HEK293 (cell line): ENCODE measurements at regions not wholly inside any gene's neighbourhood (a gene's known extent, or its start where the extent isn't known, plus 50 kb on each side); places are given as distances from the start of the nearest gene placed in this dataset.

ENCODE experiments used
- CTCF ChIA-PET: fragments of 350-600 bp; formaldehyde crosslinking; extraction: SDS; loops from one replicate; lab custom pipeline; 2021; ENCODE audit warnings: antibody characterized with exemption; lab: Yijun Ruan, JAX
- POLR2A ChIA-PET: fragments of 300-600 bp; formaldehyde crosslinking; extraction: SDS; loops from one replicate; lab custom pipeline; 2020; ENCODE audit warnings: antibody characterized with exemption, inconsistent platforms; lab: Yijun Ruan, JAX
- H3K27ac ChIP-seq: fragments of 200-500 bp; sonication (Bioruptor generic); 2 replicates; pipeline ENCODE4 v1.5.1; 2014; ENCODE audit warnings: low read depth, low read length, control low read depth, inconsistent platforms; ENCODE audit errors: extremely low read depth
- H3K36me3 ChIP-seq, 2 experiments: fragments of 200-500 bp in 1 of 2; sonication (Bioruptor generic) in 1 of 2; 1 replicate in 1 of 2; 2 replicates in 1 of 2; pipeline ENCODE4 v1.5.1; 2014 to 2017; ENCODE audit warnings: inconsistent platforms in 2 of 2, low read length in 2 of 2; ENCODE audit not compliant: control insufficient read depth in 2 of 2, insufficient read depth in 1 of 2
- H3K4me1 ChIP-seq: fragments of 200-500 bp; sonication (Bioruptor generic); 2 replicates; pipeline ENCODE4 v1.5.1; 2014; ENCODE audit warnings: mild to moderate bottlenecking, low read length, inconsistent platforms; ENCODE audit not compliant: control insufficient read depth, insufficient read depth
- H3K4me3 ChIP-seq: 2 replicates; pipeline ENCODE4 v1.5.1; 2011; ENCODE audit warnings: low read depth, mild to moderate bottlenecking, control low read depth, low read length, moderate library complexity
- H3K9me3 ChIP-seq: fragments of 200-500 bp; sonication (Bioruptor generic); 2 replicates; pipeline ENCODE4 v1.5.1; 2014; ENCODE audit warnings: low read depth, low read length, inconsistent platforms; ENCODE audit not compliant: control insufficient read depth, insufficient read depth
- BCL11A ChIP-seq: fragments of 450-650 bp; formaldehyde crosslinking; IDR thresholded peaks from 2 replicates; pipeline ENCODE4 v1.5.1; 2016; ENCODE audit warnings: low read depth, missing biosample characterization, missing genetic modification characterization
- HIC1 ChIP-seq: fragments of 450-650 bp; formaldehyde crosslinking; IDR thresholded peaks from 2 replicates; pipeline ENCODE4 v1.5.1; 2016; ENCODE audit warnings: missing biosample characterization, missing genetic modification characterization
- KLF10 ChIP-seq: fragments of 450-650 bp; IDR thresholded peaks from 2 replicates; pipeline ENCODE4 v1.5.1; 2018; ENCODE audit warnings: missing biosample characterization, mild to moderate bottlenecking, missing genetic modification characterization
- SP7 ChIP-seq: fragments of 450-650 bp; formaldehyde crosslinking; IDR thresholded peaks from 2 replicates; pipeline ENCODE4 v1.5.1; 2016; ENCODE audit warnings: missing biosample characterization, missing genetic modification characterization
- ZBTB1 ChIP-seq: fragments of 450-650 bp; formaldehyde crosslinking; IDR thresholded peaks from 2 replicates; pipeline ENCODE4 v1.5.1; 2016; ENCODE audit warnings: missing biosample characterization, missing genetic modification characterization
- ZFP69B ChIP-seq: fragments of 450-650 bp; formaldehyde crosslinking; IDR thresholded peaks from 2 replicates; pipeline ENCODE4 v1.5.1; 2016; ENCODE audit warnings: missing biosample characterization, missing genetic modification characterization
- ZNF18 ChIP-seq: fragments of 450-650 bp; formaldehyde crosslinking; IDR thresholded peaks from 2 replicates; pipeline ENCODE4 v1.5.1; 2016; ENCODE audit warnings: missing biosample characterization, missing genetic modification characterization
- ZNF19 ChIP-seq: fragments of 450-650 bp; formaldehyde crosslinking; IDR thresholded peaks from 2 replicates; pipeline ENCODE4; 2016; ENCODE audit warnings: missing biosample characterization, missing genetic modification characterization, low read depth
- ZNF362 ChIP-seq: fragments of 450-650 bp; formaldehyde crosslinking; IDR thresholded peaks from 2 replicates; pipeline ENCODE4 v1.5.1; 2016; ENCODE audit warnings: missing biosample characterization, missing genetic modification characterization
- ZNF37A ChIP-seq: fragments of 450-650 bp; IDR thresholded peaks from 2 replicates; pipeline ENCODE4 v1.5.1; 2018; ENCODE audit warnings: missing biosample characterization, missing genetic modification characterization
- ZNF544 ChIP-seq: fragments of 450-650 bp; formaldehyde crosslinking; IDR thresholded peaks from 2 replicates; pipeline ENCODE4 v1.5.0; 2017; ENCODE audit warnings: missing biosample characterization, missing genetic modification characterization
- ZNF549 ChIP-seq: fragments of 450-650 bp; IDR thresholded peaks from 2 replicates; pipeline ENCODE4 v1.5.1; 2018; ENCODE audit warnings: missing biosample characterization, missing genetic modification characterization, mild to moderate bottlenecking, inconsistent platforms, moderate library complexity
- ZNF560 ChIP-seq: fragments of 450-650 bp; formaldehyde crosslinking; IDR thresholded peaks from 2 replicates; pipeline ENCODE4 v1.5.1; 2017; ENCODE audit warnings: missing biosample characterization, missing genetic modification characterization, borderline replicate concordance
- ZNF561 ChIP-seq: fragments of 450-650 bp; IDR thresholded peaks from 2 replicates; pipeline ENCODE4 v1.5.1; 2018; ENCODE audit warnings: missing biosample characterization, missing genetic modification characterization, borderline replicate concordance
- ZNF600 ChIP-seq: fragments of 450-650 bp; formaldehyde crosslinking; IDR thresholded peaks from 2 replicates; pipeline ENCODE4 v1.5.1; 2016; ENCODE audit warnings: missing biosample characterization, missing genetic modification characterization
- ZNF629 ChIP-seq: fragments of 450-650 bp; formaldehyde crosslinking; IDR thresholded peaks from 2 replicates; pipeline ENCODE4 v1.5.1; 2017; ENCODE audit warnings: missing biosample characterization, missing genetic modification characterization
- ZNF639 ChIP-seq: fragments of 450-650 bp; formaldehyde crosslinking; IDR thresholded peaks from 2 replicates; pipeline ENCODE4 v1.5.1; 2016; ENCODE audit warnings: missing biosample characterization, missing genetic modification characterization
- ZNF645 ChIP-seq: fragments of 450-650 bp; formaldehyde crosslinking; IDR thresholded peaks from 2 replicates; pipeline ENCODE4; 2016; ENCODE audit warnings: missing biosample characterization, missing genetic modification characterization
- ZNF692 ChIP-seq: fragments of 450-650 bp; formaldehyde crosslinking; IDR thresholded peaks from 2 replicates; pipeline ENCODE4 v1.5.1; 2016; ENCODE audit warnings: missing biosample characterization, missing genetic modification characterization
- ZNF76 ChIP-seq: fragments of 450-650 bp; formaldehyde crosslinking; IDR thresholded peaks from 2 replicates; pipeline ENCODE4; 2016; ENCODE audit warnings: low read depth, missing biosample characterization, missing genetic modification characterization, borderline replicate concordance
- ZNF791 ChIP-seq: fragments of 450-650 bp; formaldehyde crosslinking; IDR thresholded peaks from 2 replicates; pipeline ENCODE4 v1.5.1; 2016; ENCODE audit warnings: missing biosample characterization, missing genetic modification characterization
- ZSCAN5A ChIP-seq: fragments of 450-650 bp; formaldehyde crosslinking; IDR thresholded peaks from 2 replicates; pipeline ENCODE4 v1.5.1; 2016; ENCODE audit warnings: missing biosample characterization, missing genetic modification characterization
- ZXDB ChIP-seq: fragments of 450-650 bp; formaldehyde crosslinking; IDR thresholded peaks from 2 replicates; pipeline ENCODE4 v1.5.1; 2016; ENCODE audit warnings: missing biosample characterization, missing genetic modification characterization

- TF ChIP-seq ZNF362 (tag by site-specific recombination), result peak; percentile 90
- TF ChIP-seq ZXDB (tag by site-specific recombination), result no peak; the same call in 1 of the 2 replicates
- no peak; the same call in 1 of the 2 replicates for TF ChIP-seq ZNF629 (tag by site-specific recombination)
- TF ChIP-seq KLF10, result 0 out of 2 replicates have a peak, but pooled peaks have one; percentile 28
- TF ChIP-seq ZNF560 (tag by site-specific recombination), result no peak
- no peak for TF ChIP-seq ZBTB1 (tag by site-specific recombination)
- no peak for TF ChIP-seq ZSCAN5A
- no peak for TF ChIP-seq ZNF791 (tag by site-specific recombination)
- TF ChIP-seq ZNF76 (tag by site-specific recombination), result no peak
- no peak for TF ChIP-seq ZFP69B (tag by site-specific recombination)
- no peak for TF ChIP-seq ZNF19 (tag by site-specific recombination)
Measured at GRCh38 chr9:22238809-22239684, 207.6 kb upstream of the DMRTA1 start (continued).

GRCh38 chr9:22240619-22241018 lies 206.0 kb upstream of the DMRTA1 start:
- H3K27ac ChIP-seq, result no peak overlapping the region
- H3K9me3 ChIP-seq, result no peaks in the 10 kb centered on the region
- H3K4me3 ChIP-seq, result no peak overlapping the region
- no peaks in the 10 kb centered on the region for H3K36me3 ChIP-seq
- ChIA-PET POLR2A (interaction anchor here (3.3 to 3.6 kb wide), 2 partner anchors 233 to 246 kb away, joined by 14 to 51 read pairs; partner anchors contain the start of genes CDKN2A, CDKN2B and CDKN2B-AS1), CTCF (interaction anchor here (0.9 to 4.7 kb wide), 13 partner anchors 93 to 427 kb away, joined by 3 to 80 read pairs (median 15); partner anchors contain the start of genes CDKN2A and CDKN2B)
- H3K4me1 ChIP-seq, result peaks cover 26% of the 10 kb centered on the region
- TF ChIP-seq ZNF561, result 0 out of 2 replicates have a peak, but pooled peaks have one; percentile 16
- peak; percentile 49; the same call in 1 of the 2 replicates for TF ChIP-seq ZNF692 (tag by site-specific recombination)
- TF ChIP-seq ZNF544 (tag by site-specific recombination), result no peak
- no peak for TF ChIP-seq ZNF37A (tag by site-specific recombination)
- TF ChIP-seq ZNF362 (tag by site-specific recombination), result 0 out of 2 replicates have a peak, but pooled peaks have one; percentile 27
- no peak for TF ChIP-seq ZNF18 (tag by site-specific recombination)
- TF ChIP-seq ZNF645 (tag by site-specific recombination), result no peak
- TF ChIP-seq HIC1, result peak; percentile 85
- 0 out of 2 replicates have a peak, but pooled peaks have one; percentile 20 for TF ChIP-seq ZNF600 (tag by site-specific recombination)
- peak; percentile 74; the same call in 1 of the 2 replicates for TF ChIP-seq SP7 (tag by site-specific recombination)
- peak; percentile 83 for TF ChIP-seq BCL11A
- 0 out of 2 replicates have a peak, but pooled peaks have one; percentile 61 for TF ChIP-seq ZNF639 (tag by site-specific recombination)
- TF ChIP-seq ZNF549, result 0 out of 2 replicates have a peak, but pooled peaks have one; percentile 50
